OCI-LY7 (cell line): ENCODE measurements at regions not wholly inside any gene's neighbourhood (a gene's known extent, or its start where the extent isn't known, plus 50 kb on each side); places are given as distances from the start of the nearest gene placed in this dataset.

Experiments
- EZH2phosphoT487 ChIP-seq: fragments of 200-600 bp; sonication (generic); IDR thresholded peaks from 2 replicates; pipeline ENCODE4 v1.6.1; 2018; ENCODE audit warnings: low read depth, borderline replicate concordance, mild to moderate bottlenecking, mixed run types, antibody characterized with exemption, low read length, moderate library complexity, mixed read lengths
- TF ChIP-seq, protein P1 (sequence below): fragments of 200-600 bp; sonication (generic); conservative IDR thresholded peaks from 2 replicates; pipeline ENCODE4 v1.5.1; 2014; ENCODE audit warnings: mild to moderate bottlenecking, antibody characterized with exemption, low read length, moderate library complexity, mixed read lengths

DNA sequence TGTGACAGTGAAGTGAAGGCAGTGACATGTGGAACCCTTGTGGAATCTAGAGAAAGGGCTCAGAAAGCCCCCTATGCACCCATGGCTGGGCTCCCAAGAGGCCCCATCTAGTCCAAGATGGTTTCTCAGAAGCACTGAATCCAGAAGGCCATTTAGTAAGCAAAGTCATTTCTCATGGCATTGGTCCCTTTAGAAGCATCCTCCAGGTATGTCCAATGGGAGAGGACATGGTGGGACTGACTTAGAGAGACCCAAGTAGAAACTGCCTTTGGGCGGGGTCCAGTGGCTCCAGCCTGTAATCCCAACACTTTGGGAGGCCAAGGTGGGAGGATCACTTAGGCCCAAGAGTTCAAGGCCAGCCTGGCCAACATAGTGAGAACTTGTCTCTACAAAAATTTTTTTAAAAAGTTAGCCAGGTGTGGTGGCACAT is 72.5 kb upstream of the RMDN2 start:
- TF ChIP-seq, protein P1, sequence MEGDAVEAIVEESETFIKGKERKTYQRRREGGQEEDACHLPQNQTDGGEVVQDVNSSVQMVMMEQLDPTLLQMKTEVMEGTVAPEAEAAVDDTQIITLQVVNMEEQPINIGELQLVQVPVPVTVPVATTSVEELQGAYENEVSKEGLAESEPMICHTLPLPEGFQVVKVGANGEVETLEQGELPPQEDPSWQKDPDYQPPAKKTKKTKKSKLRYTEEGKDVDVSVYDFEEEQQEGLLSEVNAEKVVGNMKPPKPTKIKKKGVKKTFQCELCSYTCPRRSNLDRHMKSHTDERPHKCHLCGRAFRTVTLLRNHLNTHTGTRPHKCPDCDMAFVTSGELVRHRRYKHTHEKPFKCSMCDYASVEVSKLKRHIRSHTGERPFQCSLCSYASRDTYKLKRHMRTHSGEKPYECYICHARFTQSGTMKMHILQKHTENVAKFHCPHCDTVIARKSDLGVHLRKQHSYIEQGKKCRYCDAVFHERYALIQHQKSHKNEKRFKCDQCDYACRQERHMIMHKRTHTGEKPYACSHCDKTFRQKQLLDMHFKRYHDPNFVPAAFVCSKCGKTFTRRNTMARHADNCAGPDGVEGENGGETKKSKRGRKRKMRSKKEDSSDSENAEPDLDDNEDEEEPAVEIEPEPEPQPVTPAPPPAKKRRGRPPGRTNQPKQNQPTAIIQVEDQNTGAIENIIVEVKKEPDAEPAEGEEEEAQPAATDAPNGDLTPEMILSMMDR, result no peak
- no peak for TF ChIP-seq EZH2phosphoT487
